ENCODE measurements at regions not wholly inside any gene's neighbourhood (a gene's known extent, or its start where the extent isn't known, plus 50 kb on each side); places are given as distances from the start of the nearest gene placed in this dataset.

DNA sequence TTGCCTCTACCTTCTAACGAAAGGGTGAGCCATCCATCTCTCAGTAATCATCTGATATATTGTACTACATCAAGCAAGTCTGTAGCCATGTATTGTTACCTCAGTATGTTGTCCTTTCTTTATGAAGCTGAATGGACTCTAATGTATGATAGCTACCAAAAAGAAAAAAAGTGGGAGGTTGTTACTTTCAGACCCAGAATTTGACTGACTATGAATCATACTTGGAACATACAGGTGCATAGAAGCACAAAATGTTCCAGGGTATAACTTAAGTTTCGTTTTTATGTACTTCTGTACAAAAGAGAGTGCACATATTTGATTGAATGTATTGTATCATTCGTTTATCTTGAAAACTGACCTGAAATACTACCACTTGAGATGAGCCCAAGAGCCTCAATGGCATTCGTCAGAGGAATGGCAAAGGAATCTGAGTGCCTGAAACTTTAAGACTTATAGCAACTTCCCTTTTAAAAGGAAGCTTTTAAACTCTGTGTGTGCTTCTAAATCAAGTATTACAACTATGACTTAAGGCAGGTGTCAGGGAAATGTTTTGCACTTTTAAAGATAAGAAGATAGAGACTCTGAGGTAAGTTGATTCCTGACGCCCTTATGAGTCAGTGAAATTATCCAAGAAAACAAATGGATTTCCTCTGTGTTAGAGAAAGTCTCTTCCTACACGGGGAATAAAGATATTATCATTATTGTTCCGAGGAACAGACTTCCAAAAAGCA lies 951.5 kb downstream of the GALC start:
- TF ChIP-seq PHF5A (CRISPR knock-in tag; IDR thresholded peaks at IDR 0.05; ENCODE audit: low read depth, unreplicated experiment) = no peak
- TF ChIP-seq, protein P1, sequence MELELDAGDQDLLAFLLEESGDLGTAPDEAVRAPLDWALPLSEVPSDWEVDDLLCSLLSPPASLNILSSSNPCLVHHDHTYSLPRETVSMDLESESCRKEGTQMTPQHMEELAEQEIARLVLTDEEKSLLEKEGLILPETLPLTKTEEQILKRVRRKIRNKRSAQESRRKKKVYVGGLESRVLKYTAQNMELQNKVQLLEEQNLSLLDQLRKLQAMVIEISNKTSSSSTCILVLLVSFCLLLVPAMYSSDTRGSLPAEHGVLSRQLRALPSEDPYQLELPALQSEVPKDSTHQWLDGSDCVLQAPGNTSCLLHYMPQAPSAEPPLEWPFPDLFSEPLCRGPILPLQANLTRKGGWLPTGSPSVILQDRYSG (CRISPR knock-in tag; IDR thresholded peaks at IDR 0.05) = no peak
- TF ChIP-seq ZNF33B (CRISPR knock-in tag; IDR thresholded peaks at IDR 0.05) = no peak
- no peak for TF ChIP-seq ZNF629 (CRISPR knock-in tag; conservative IDR thresholded peaks at IDR 0.05)
- TF ChIP-seq, protein P2, sequence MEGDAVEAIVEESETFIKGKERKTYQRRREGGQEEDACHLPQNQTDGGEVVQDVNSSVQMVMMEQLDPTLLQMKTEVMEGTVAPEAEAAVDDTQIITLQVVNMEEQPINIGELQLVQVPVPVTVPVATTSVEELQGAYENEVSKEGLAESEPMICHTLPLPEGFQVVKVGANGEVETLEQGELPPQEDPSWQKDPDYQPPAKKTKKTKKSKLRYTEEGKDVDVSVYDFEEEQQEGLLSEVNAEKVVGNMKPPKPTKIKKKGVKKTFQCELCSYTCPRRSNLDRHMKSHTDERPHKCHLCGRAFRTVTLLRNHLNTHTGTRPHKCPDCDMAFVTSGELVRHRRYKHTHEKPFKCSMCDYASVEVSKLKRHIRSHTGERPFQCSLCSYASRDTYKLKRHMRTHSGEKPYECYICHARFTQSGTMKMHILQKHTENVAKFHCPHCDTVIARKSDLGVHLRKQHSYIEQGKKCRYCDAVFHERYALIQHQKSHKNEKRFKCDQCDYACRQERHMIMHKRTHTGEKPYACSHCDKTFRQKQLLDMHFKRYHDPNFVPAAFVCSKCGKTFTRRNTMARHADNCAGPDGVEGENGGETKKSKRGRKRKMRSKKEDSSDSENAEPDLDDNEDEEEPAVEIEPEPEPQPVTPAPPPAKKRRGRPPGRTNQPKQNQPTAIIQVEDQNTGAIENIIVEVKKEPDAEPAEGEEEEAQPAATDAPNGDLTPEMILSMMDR (CRISPR knock-in tag; IDR thresholded peaks at IDR 0.05) = no peak
- TF ChIP-seq, protein P3, sequence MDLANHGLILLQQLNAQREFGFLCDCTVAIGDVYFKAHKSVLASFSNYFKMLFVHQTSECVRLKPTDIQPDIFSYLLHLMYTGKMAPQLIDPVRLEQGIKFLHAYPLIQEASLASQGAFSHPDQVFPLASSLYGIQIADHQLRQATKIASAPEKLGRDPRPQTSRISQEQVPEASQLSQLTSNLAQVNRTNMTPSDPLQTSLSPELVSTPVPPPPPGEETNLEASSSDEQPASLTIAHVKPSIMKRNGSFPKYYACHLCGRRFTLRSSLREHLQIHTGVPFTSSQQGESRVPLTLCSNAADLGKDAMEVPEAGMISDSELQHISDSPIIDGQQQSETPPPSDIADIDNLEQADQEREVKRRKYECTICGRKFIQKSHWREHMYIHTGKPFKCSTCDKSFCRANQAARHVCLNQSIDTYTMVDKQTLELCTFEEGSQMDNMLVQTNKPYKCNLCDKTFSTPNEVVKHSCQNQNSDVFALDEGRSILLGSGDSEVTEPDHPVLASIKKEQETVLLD (CRISPR knock-in tag; IDR thresholded peaks at IDR 0.05; ENCODE audit: low read depth) = no peak
- TF ChIP-seq ZFX (CRISPR knock-in tag; IDR thresholded peaks at IDR 0.05; ENCODE audit: low read depth) = no peak
- TF ChIP-seq MYC (CRISPR knock-in tag; IDR thresholded peaks at IDR 0.05; ENCODE audit: borderline replicate concordance) = no peak
- TF ChIP-seq, protein P4, sequence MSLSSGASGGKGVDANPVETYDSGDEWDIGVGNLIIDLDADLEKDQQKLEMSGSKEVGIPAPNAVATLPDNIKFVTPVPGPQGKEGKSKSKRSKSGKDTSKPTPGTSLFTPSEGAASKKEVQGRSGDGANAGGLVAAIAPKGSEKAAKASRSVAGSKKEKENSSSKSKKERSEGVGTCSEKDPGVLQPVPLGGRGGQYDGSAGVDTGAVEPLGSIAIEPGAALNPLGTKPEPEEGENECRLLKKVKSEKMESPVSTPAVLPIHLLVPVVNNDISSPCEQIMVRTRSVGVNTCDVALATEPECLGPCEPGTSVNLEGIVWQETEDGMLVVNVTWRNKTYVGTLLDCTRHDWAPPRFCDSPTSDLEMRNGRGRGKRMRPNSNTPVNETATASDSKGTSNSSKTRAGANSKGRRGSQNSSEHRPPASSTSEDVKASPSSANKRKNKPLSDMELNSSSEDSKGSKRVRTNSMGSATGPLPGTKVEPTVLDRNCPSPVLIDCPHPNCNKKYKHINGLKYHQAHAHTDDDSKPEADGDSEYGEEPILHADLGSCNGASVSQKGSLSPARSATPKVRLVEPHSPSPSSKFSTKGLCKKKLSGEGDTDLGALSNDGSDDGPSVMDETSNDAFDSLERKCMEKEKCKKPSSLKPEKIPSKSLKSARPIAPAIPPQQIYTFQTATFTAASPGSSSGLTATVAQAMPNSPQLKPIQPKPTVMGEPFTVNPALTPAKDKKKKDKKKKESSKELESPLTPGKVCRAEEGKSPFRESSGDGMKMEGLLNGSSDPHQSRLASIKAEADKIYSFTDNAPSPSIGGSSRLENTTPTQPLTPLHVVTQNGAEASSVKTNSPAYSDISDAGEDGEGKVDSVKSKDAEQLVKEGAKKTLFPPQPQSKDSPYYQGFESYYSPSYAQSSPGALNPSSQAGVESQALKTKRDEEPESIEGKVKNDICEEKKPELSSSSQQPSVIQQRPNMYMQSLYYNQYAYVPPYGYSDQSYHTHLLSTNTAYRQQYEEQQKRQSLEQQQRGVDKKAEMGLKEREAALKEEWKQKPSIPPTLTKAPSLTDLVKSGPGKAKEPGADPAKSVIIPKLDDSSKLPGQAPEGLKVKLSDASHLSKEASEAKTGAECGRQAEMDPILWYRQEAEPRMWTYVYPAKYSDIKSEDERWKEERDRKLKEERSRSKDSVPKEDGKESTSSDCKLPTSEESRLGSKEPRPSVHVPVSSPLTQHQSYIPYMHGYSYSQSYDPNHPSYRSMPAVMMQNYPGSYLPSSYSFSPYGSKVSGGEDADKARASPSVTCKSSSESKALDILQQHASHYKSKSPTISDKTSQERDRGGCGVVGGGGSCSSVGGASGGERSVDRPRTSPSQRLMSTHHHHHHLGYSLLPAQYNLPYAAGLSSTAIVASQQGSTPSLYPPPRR (CRISPR knock-in tag; IDR thresholded peaks at IDR 0.05; ENCODE audit: borderline replicate concordance) = no peak
- no peak for TF ChIP-seq CBX2 (IDR thresholded peaks at IDR 0.05; ENCODE audit: low read depth, low read length)
- TF ChIP-seq CBX2 (CRISPR knock-in tag; IDR thresholded peaks at IDR 0.05; ENCODE audit: low read depth) = no peak
